Fibroblast of the aortic adventitia (primary cell): ENCODE measurements at regions not wholly inside any gene's neighbourhood (a gene's known extent, or its start where the extent isn't known, plus 50 kb on each side); places are given as distances from the start of the nearest gene placed in this dataset.
A peak's percentile ranks its signal among the peaks of the same experiment; 100 is the strongest.
"Not testable (repeated sequence)": the region's sequence is repeated elsewhere in the genome, so short reads cannot be mapped to it uniquely, and the experiment has no call there.

ENCODE experiments used
- DNase-seq: peaks from one replicate; pipeline ENCODE4 v3.0.0-alpha.2; 2010; ENCODE audit warnings: low read depth
- H3K4me3 ChIP-seq: 2 replicates; pipeline ENCODE4 v1.5.1; 2011; ENCODE audit warnings: low read depth, mild to moderate bottlenecking, control low read depth, low read length, moderate library complexity
- TF ChIP-seq, protein P1 (sequence below): IDR thresholded peaks from 2 replicates; pipeline ENCODE4 v1.5.1; 2011; ENCODE audit warnings: mild to moderate bottlenecking, low read length, control low read depth, inconsistent platforms; ENCODE audit not compliant: insufficient read depth

DNA sequence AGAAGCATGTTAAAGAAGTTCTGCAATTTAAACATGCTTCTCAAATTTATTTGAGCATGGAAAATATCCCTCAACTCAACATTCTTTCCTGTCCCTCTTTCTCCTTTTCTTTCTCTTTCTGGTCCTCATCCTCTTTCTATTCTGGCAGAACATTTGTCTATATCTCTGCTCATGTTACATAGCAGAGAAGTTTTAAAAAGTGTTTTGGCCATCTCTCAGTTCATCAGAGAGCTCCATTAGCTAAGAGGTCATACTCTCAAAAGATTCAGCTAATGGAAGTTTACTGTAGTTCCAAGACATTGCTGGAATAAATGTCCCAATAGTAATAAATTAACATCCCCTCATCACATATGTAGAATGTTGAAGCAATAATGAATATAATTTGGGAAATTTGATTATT, 53.5 kb downstream of the XCL2 start:
- TF ChIP-seq, protein P1, sequence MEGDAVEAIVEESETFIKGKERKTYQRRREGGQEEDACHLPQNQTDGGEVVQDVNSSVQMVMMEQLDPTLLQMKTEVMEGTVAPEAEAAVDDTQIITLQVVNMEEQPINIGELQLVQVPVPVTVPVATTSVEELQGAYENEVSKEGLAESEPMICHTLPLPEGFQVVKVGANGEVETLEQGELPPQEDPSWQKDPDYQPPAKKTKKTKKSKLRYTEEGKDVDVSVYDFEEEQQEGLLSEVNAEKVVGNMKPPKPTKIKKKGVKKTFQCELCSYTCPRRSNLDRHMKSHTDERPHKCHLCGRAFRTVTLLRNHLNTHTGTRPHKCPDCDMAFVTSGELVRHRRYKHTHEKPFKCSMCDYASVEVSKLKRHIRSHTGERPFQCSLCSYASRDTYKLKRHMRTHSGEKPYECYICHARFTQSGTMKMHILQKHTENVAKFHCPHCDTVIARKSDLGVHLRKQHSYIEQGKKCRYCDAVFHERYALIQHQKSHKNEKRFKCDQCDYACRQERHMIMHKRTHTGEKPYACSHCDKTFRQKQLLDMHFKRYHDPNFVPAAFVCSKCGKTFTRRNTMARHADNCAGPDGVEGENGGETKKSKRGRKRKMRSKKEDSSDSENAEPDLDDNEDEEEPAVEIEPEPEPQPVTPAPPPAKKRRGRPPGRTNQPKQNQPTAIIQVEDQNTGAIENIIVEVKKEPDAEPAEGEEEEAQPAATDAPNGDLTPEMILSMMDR = no peak
- no peak for DNase-seq
- no peak overlapping the region for H3K4me3 ChIP-seq

DNA sequence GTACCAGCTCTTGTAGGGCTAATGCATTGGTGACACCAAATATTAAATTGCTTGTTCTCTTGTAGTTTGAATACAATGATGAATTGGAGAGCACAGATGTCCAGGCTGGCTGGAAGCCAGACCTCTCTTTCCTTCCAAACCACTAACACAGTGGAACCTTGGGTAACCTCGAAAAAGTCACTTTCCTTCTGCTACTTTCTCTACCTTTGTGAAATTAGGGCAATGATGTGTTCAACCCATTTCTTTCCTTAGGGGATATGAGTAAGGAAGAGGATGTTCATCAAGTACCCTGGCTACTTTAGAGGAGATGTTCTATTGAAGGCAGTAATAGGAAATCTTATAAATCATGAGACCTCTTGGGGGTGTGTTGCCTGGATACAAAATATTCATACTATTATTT, 55.7 kb downstream of the XCL2 start:
- peak; percentile 81 for DNase-seq
- TF ChIP-seq, protein P1 = no peak
- no peak overlapping the region for H3K4me3 ChIP-seq

DNA sequence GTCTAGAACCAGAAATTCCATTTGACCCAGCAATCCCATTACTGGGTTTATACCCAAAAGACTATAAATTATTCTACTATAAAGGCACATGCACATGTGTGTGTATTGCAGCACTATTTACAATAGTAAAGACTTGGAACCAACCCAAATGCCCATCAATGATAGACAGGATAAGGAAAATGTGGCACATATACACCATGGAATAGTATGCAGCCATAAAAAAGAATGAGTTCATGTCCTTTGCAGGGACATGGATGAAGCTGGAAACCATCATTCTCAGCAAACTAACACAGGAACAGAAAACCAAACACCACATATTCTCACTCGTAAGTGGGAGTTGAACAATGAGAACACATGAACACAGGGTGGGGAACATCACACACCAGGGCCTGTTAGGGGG, 57.0 kb downstream of the XCL2 start:
- not testable (repeated sequence) for H3K4me3 ChIP-seq, DNase-seq

DNA sequence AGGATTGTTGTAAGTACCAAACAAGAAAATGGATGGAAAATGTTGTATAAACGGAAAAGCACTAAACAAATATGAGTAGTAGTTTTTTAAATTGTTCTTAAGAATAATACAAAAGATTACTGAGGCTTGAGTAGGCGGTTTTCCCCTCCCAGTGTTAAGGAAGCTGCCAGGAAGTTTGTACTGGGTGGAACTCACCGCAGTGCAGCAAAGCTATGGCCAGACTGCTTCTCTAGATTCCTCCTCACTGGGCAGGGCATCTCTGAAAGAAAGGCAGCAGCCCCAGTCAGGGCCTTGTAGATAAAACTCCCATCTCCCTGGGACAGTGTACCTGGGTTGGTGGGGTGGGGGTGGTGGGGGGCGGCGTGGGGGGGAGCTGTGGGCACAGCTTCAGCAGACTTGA, 58.7 kb downstream of the XCL2 start:
- H3K4me3 ChIP-seq = no peak overlapping the region
- DNase-seq = peak; percentile 88

DNA sequence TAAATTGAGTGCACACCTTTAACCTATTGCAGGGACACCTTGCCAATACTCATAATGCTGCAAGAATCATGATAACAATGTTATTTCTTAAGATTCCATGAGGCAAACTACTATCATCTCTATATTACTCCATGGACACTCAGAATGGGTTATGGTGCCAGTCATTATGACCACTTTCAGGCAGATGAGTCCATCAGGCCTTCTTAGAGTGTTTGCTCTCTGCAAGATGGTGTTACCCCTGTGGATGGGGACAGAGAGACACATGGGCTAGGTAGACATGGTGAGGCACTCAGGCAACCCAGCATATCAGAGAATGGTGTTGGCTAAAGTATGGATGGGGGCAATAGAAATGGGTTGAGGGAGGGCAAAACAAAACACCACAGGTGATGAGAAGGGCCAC, 59.7 kb downstream of the XCL2 start:
- no peak for DNase-seq
- no peak overlapping the region for H3K4me3 ChIP-seq
- TF ChIP-seq, protein P1 = no peak

More for the DNA sequence above, 58.7 kb downstream of the XCL2 start:
- TF ChIP-seq, protein P1 = no peak

DNA sequence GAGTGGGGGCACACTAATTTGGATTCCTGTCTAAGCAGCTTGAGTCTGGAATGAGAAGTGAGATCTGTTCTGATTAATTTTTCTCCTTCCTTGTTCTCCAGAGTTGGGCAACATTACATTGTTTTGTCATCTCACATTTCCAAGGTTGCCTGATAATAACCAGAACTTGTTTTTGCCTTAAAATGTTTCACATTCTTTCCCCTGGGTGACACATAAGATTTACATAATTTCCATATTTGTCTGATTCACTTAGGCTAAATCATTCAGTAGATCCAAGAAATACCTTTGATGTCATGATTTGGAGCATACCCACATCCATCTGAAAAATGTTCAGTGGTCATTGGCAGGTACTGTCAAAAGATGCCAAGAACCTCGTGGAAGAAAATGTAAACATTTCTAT, 60.3 kb downstream of the XCL2 start:
- DNase-seq = peak; percentile 95
- TF ChIP-seq, protein P1 = no peak
- no peak overlapping the region for H3K4me3 ChIP-seq

DNA sequence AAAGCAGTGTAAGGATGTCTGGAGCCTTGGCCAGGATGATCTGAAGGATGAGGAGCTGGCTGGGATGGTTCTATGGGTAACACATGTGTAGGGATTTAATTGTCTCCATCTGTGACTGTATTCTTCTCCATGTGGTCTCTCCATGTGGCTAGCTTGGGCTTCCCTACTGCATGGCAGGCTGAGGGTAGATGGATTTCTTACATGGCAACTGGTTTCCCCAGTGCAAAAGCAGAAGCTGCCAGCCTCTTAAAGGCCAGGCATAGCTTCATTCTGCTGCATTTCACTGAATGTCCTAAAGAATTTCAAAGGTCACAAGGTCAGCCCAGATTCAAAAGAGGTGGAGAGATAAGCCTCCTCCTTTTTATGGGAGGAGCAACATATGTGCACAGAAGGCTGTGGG, 61.7 kb downstream of the XCL2 start:
- no peak for DNase-seq
- TF ChIP-seq, protein P1 = no peak
- H3K4me3 ChIP-seq = no peak overlapping the region
